ENCODE measurements at regions not wholly inside any gene's neighbourhood (a gene's known extent, or its start where the extent isn't known, plus 50 kb on each side); places are given as distances from the start of the nearest gene placed in this dataset.

- no peak overlapping the region for H3K4me3 ChIP-seq (ENCODE audit: low read length)
- DNase-seq (ENCODE audit: low read depth), result no peak
- no peak for TF ChIP-seq CTCF (IDR thresholded peaks at IDR 0.05; ENCODE audit: insufficient read depth, low read depth, low read length, missing control alignments)
Measured at GRCh38 chr13:97520061-97520460, 86.1 kb downstream of the RAP2A start.

- TF ChIP-seq CTCF (IDR thresholded peaks at IDR 0.05; ENCODE audit: insufficient read depth, low read depth, low read length, missing control alignments), result no peak
- H3K4me3 ChIP-seq (ENCODE audit: low read length), result no peak overlapping the region
- DNase-seq (ENCODE audit: low read depth), result no peak
Measured at GRCh38 chr13:97520866-97521265, 86.9 kb downstream of the RAP2A start.

GRCh38 chr13:97521726-97522125, 87.8 kb downstream of the RAP2A start:
- no peak for TF ChIP-seq CTCF (IDR thresholded peaks at IDR 0.05; ENCODE audit: insufficient read depth, low read depth, low read length, missing control alignments)
- H3K4me3 ChIP-seq (ENCODE audit: low read length), result no peak overlapping the region
- no peak for DNase-seq (ENCODE audit: low read depth)

- TF ChIP-seq CTCF (IDR thresholded peaks at IDR 0.05; ENCODE audit: insufficient read depth, low read depth, low read length, missing control alignments), result no peak
- H3K4me3 ChIP-seq (ENCODE audit: low read length), result no peak overlapping the region
- DNase-seq (ENCODE audit: low read depth), result no peak
Measured at GRCh38 chr13:97522243-97522642, 88.3 kb downstream of the RAP2A start.

- no peak for DNase-seq (ENCODE audit: low read depth)
- no peak for TF ChIP-seq CTCF (IDR thresholded peaks at IDR 0.05; ENCODE audit: insufficient read depth, low read depth, low read length, missing control alignments)
- H3K4me3 ChIP-seq (ENCODE audit: low read length), result no peak overlapping the region
Measured at GRCh38 chr13:97526556-97526955, 92.6 kb downstream of the RAP2A start.

GRCh38 chr13:97528518-97528917, 94.5 kb downstream of the RAP2A start:
- no peak overlapping the region for H3K4me3 ChIP-seq (ENCODE audit: low read length)
- DNase-seq (ENCODE audit: low read depth), result no peak
- TF ChIP-seq CTCF (IDR thresholded peaks at IDR 0.05; ENCODE audit: insufficient read depth, low read depth, low read length, missing control alignments), result no peak

GRCh38 chr13:97534540-97534939, 100.6 kb downstream of the RAP2A start:
- TF ChIP-seq CTCF (IDR thresholded peaks at IDR 0.05; ENCODE audit: insufficient read depth, low read depth, low read length, missing control alignments), result no peak
- no peak overlapping the region for H3K4me3 ChIP-seq (ENCODE audit: low read length)
- DNase-seq (ENCODE audit: low read depth), result no peak

Measured in epithelial cell of esophagus (primary cell).